ENCODE measurements at regions not wholly inside any gene's neighbourhood (a gene's known extent, or its start where the extent isn't known, plus 50 kb on each side); places are given as distances from the start of the nearest gene placed in this dataset.

DNA sequence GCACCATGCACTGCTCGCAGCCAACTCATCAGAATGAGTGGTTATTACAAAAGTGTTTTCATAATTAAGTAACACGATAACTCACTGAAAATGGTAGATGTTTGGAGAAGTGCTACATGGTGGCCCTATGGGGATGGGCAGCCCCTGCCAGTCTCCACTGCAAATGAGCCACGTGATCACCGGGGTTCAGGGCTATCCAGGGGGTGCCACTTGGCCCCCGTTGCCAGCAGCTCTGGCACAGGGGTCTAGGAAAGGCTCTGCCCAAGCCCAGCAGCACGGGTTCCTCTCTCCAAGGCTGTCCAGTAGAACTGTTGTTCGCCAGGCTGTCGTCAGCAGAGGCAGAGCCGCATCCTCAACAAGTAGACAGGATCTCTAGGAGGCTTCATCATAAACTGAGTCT is 382.1 kb upstream of the B3GAT1 start:
- no peak for DNase-seq (ENCODE audit: low spot score)

DNA sequence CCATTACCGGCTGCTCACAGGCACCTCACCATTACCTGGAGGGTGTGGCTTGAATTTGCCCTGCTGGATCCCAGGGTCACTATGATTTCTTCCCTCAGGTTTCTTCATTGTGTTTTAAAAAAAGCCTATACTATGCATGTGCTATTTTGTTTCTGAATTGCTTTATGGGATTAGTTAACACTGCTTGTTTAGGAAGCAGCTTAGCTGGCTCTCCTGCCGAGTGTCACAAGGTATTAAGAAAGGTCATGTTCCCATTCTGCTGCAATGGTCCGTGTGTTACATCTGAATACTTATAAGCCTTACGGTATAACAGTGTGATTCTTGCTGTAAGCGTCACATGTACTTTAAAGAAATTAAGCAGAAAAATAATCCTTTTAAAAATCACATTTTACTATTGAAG is 380.6 kb upstream of the B3GAT1 start:
- no peak for DNase-seq (ENCODE audit: low spot score)
- intact Hi-C loops (cut with DNase I), result no loop called here

More for the DNA sequence above, 382.1 kb upstream of the B3GAT1 start:
- intact Hi-C loops (cut with DNase I), result no loop called here

DNA sequence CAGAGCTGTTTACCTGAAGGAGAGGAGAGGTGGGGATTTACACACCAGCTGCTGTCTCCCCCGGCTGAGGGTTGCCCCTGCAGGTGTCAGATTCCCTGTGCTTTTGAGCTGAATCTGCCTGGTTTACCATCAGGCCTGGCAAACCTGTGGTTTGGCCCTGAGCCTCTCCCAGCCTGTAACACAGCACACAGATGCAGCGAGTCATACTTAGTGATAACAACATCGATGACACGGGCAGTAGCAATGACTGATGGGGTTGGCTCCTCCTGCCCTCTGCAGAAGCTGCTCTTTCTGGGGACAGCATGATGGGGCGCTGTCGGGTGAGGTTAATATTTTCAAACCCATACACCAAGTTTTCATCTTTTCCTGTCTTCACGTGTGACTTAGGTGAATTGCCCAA is 380.0 kb upstream of the B3GAT1 start:
- intact Hi-C loops (cut with DNase I), result no loop called here
- DNase-seq (ENCODE audit: low spot score), result no peak

DNA sequence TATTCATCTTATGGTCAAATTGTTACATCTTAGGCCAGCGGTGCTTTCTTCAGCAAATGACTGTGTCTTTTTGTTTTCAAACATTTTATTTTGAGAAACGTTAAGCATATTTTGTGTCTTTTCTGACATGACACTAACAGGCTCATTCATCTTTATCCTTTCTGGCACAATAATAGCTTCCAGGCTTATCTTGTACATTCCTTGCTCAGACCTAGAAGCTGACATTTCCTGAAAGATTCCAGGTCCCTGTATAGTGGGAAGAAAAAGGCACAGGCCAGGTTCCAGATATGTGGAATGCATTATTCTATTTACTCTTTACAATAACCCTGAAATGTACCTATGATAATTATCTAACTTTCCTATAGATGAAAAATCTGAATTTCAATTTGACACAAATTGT is 379.1 kb upstream of the B3GAT1 start:
- intact Hi-C loops (cut with DNase I), result no loop called here
- DNase-seq (ENCODE audit: low spot score), result no peak

DNA sequence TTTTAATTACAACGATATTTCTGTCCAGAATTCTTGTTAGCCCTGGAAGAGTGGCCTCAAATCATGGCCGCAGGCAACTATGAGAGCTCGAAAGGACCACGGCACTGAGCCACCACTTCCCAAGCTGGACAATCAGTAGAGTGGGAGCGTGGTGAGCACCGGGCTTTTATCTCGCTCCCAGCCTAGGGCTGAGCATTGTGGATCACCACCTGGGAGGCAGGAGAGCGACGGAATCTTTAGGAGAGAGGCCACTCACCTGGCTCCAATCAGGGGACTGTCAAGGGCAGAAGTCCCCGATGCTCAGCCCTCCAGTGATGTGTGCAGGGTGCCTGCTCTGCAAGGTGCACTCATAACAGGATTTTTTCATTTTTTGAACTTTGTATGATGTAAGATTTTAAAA is 377.1 kb upstream of the B3GAT1 start:
- intact Hi-C loops (cut with DNase I), result no loop called here
- no peak for DNase-seq (ENCODE audit: low spot score)

DNA sequence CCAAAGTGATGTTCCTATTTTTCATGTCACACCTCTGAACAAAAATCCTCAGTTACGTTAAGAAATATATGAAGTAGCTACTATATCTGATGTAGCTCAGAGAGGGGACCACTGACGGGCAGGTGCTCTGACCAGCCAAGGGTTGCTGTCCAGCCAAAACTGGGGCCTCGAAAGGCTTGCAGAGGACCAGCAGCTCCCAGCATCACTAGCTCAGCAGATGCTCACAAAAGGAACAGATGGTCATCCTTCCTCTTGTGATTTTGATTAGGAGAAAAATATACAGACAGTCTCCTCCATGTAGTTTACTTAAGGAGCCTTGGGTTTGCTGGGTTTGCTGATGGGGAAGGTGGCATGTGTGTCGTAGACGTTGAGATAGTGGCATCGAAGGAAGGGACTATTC is 374.6 kb upstream of the B3GAT1 start:
- intact Hi-C loops (cut with DNase I), result no loop called here
- DNase-seq (ENCODE audit: low spot score), result no peak

DNA sequence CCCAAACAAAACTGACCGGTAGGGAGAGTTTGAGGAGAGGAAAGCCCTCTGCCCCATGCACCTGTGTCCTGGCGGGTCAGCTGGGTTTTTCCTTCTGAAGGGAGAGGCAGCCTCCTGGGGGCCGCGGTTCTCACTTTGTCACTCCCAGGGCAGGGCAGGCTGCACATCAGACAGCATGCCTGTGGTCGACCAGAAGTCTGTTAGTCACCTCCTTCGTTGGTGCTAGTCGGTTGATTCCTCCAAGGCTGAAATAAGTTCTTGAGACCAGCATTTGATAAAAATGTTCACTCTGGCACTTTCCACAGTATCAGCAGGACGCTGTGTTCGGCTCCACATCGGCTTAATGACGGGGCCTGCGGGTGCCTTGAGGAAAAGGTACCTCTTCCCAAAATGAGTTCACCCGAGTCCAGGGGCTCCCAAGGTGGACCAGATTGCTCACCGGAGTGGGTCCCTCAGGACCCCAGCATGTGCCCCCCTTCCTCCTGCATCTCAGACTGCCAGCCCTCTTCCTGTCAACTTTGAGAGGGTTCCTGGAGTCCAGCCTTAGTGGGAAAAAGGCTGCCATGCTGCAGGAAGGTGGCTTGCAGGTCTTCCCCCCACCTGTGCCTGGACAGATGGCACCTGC is 373.7 kb upstream of the B3GAT1 start:
- intact Hi-C loops (cut with DNase I), result no loop called here
- no peak for DNase-seq (ENCODE audit: low spot score)

DNA sequence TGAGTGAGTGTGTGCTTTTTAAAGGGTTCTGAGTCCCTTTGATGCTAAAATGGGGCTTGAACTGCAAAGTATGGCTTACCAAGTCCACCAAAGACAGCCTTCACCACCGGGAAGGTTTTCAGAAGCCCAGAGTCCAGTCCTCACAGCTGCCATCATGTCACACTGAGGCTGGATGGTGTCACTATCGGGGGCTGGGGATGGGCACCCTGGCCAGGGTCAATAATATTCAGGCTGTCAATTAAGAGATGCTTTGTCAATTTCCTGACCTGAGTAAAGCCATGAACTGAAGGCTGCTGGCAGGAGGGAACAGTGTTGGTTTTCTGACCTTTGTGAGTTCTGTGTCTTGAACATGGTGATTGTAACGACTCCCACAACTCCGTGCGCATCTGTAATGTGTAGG is 373.0 kb upstream of the B3GAT1 start:
- DNase-seq (ENCODE audit: low spot score), result no peak
- intact Hi-C loops (cut with DNase I), result no loop called here

DNA sequence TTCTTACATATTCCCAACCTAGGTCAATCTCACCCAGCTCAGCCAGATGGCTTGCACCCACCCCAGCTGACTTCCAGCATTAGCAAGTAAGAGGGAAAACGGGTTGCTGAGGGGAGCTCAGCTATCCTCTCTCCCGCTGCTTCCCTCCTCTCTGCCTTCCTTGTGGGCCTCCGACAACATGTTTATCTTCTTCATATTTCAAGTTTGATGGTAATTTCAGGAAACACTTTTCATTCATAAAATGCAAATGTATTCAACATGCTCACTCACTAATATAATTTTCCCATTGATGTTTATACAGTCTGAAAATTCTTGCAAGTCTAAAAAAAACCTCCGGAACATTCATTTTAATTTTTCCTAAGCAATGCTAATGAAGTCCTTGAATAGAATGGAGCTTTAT is 372.5 kb upstream of the B3GAT1 start:
- intact Hi-C loops (cut with DNase I), result no loop called here

DNA sequence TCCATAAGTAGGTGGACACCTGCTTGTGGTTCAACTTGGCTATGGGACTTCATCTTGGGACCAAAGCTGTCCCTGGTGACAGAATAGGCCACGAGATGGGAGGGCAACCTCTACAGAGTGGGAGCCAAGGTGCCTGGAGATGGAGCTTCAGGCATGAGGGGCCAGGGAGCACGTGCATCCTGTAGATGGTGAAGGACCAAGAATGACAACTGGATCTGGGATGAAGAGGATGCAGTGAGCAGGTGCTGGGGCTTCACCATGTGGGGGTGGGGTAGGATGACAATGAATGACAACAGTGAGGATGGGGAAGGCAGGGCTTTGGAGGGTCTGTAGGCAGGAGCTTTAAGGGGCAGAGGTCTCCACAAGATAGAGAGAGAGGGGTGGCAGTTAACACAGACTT is 372.0 kb upstream of the B3GAT1 start:
- intact Hi-C loops (cut with DNase I), result no loop called here

More for the DNA sequence above, 372.5 kb upstream of the B3GAT1 start:
- DNase-seq (ENCODE audit: low spot score), result no peak

DNA sequence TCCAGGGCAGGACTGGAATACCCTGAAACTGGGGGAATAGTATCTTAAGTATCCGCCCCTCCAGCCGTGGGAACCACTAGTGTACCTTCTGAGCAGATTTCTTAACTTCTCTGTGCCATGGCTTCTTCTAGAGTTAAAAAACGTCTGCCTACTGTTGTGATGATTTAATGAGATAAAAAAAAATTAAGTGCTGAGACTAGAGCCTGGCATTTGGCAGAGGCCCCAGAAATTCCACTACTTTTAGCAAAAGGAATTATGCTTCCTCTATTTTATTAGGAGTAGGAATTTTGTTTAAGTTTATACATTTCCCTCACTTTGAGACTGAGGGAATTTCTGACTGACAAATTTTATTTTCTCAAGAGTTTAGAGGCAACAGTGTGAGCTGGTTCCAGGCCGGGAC is 371.2 kb upstream of the B3GAT1 start:
- DNase-seq (ENCODE audit: low spot score), result no peak
- intact Hi-C loops (cut with DNase I), result no loop called here

More for the DNA sequence above, 372.0 kb upstream of the B3GAT1 start:
- DNase-seq (ENCODE audit: low spot score), result no peak

DNA sequence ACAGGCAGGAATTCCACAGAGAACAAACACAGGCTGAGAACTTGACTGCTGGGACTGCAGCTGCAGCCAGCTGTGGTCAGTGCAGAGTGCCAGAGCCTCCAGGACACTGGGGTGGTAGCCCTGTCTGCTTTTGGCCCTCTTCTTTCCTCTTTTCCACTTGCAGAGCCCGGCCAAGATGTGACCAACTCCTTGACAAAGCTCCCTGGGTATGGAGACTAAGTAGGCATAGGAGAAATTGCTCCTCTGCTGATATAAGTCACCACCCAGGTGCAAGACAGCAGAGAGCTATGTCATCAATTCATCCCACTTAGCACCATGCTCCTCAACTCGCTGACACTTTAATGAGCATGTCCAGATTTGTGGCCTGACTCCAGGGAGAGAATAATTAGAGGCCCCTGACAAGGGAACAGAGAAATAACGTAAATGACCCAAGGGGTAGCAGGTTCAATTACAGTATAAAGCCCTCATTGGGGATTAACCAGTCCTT is 369.4 kb upstream of the B3GAT1 start:
- intact Hi-C loops (cut with DNase I), result no loop called here
- DNase-seq (ENCODE audit: low spot score), result no peak

DNA sequence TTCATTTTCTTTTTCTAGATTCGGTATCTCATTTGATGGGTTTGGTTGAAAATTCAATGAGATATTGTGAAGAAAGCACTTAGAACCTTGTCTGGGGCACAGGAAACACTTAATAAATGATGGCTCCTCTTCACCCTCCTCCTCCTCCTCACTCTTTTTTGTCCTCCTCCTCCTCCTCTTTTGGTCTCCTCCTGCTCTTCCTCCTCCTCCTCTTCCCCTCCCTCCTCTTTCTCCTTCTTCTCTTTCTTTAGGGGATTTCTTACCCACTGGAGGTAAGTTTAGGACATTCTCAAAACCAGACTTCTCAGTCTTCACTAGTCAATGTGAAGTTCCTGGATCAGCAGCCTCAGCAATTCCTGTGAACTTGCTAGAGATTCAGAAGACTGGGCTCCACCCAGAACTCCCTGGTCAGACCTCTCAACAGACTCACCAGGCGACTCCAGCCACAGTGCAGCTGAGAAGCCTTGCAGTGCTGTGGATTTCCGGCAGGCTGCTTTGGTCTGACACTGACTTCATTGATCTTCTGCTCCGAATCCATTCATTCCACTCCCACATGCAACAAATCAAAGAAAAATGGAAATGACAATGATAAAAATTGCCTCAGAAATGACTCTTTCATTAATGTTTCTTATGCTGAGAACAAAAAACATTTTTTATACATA is 368.6 kb upstream of the B3GAT1 start:
- no peak for DNase-seq (ENCODE audit: low spot score)
- intact Hi-C loops (cut with DNase I), result no loop called here

DNA sequence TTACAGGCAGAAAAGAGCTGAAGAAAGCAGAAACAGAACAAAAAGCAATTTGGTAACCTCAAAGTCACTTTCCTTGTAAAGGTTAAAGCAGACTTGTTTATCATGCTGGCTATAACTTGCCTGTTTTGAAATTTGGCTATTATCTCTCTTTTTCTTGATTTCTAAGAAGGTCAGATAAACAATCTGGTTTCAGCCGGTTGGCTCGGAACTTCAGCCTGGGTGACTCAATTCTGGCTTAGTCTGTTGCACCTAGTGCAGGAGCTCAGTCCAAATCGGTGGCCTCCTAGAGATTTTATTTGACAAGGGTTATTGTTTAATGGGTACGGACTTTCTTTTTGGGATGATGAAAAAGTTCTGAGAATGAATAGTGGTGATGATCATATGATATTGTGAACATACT is 367.1 kb upstream of the B3GAT1 start:
- intact Hi-C loops (cut with DNase I), result no loop called here
- DNase-seq (ENCODE audit: low spot score), result no peak

DNA sequence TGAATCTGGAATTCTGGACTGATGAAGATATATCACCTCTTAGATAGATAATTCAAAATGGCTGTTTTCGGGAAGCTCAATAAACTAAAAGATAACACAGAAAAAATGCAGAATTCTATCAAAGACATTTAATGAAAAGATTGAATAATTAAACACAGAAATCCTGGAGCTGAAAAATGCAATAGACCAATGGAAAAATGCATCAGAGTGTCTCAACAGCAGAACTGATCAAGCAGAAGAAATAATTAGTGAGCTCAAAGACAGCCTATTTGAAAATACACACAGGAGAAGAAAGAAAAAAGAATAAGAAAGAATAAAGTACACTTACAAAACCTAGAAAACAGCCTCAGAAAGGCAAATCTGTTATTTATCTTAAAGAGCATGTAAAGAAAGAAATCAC is 356.4 kb upstream of the B3GAT1 start:
- intact Hi-C loops (cut with DNase I), result no loop called here
- DNase-seq (ENCODE audit: low spot score), result no peak

DNA sequence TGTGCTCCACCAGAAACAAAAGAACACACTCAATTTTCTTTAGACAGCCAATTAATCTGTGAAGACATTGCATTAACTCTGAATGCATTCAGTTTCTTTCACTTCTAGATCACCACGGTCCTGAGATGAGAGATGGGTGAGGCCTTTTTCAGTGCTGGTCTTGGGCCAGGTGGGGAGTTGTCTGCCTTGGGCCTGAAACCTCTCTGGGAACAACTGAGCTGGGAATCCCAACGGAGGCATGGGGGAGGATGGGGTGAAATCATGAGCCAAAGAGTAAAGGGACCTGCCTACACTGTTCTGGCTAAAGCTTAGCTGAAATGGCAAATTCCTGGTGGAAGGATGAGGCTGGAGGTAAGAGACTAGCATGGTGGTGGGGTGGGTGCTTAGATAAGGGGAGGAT is 353.5 kb upstream of the B3GAT1 start:
- intact Hi-C loops (cut with DNase I), result no loop called here
- no peak for DNase-seq (ENCODE audit: low spot score)

DNA sequence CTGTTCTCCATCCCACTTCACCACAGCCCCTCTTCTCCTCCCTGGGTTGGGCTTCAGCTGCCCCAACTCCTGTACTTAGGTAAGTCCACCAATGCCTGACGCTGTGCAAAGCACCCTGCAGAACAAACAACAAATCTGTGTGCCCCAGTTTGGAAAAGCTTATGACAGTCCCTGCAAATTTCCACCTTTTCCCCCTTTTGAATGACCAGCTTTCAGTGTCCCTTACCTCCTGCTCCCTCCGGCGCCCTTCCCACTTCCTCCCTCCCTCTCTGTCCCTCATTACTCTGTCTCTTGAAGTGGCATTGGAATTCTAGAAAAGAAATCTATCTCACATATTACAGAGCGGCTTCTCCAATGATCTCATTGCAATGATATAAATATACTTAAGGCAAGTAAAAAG is 352.9 kb upstream of the B3GAT1 start:
- intact Hi-C loops (cut with DNase I), result no loop called here

DNA sequence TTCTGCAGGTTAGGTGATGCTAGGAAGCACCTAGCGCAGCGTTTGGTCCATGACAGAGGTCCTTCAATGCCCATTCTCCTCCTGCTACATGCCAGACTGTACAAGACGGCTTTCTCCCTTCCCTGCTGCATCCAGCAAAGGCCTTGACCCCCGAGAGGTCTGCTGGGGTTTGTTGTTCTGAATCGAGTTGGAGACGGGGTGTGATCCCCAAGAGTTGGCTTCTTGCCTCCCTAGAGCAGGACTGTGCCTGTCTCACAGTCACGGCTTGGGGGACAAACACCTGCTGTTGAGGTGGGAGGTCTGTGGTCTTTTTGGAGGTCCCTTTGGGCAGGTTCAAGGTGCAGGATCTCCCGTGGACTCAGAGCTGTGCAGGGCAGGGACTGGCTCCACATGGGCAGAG is 352.3 kb upstream of the B3GAT1 start:
- peak; percentile 57 for DNase-seq (ENCODE audit: low spot score)
- intact Hi-C loops (cut with DNase I), result no loop called here

More for the DNA sequence above, 352.9 kb upstream of the B3GAT1 start:
- no peak for DNase-seq (ENCODE audit: low spot score)

DNA sequence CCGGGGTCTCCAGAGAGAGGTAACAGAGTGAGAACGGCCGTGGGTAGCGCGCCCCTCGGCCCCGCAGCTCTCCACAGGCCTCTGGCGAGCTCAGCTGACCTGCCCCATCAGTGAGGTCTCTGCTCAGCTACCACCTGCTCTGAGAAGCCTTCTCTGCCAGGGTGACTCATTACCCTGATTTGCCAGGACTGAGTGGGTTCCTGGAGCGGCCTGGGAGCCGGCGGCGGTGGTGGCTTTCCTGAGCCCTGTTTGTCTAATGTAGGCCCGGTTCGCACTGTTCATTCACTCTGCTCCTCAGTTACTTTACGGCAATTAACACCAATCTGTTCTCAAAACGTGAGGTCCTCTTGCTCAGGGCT is 351.0 kb upstream of the B3GAT1 start:
- intact Hi-C loops (cut with DNase I), result no loop called here
- peak; percentile 44 for DNase-seq (ENCODE audit: low spot score)

DNA sequence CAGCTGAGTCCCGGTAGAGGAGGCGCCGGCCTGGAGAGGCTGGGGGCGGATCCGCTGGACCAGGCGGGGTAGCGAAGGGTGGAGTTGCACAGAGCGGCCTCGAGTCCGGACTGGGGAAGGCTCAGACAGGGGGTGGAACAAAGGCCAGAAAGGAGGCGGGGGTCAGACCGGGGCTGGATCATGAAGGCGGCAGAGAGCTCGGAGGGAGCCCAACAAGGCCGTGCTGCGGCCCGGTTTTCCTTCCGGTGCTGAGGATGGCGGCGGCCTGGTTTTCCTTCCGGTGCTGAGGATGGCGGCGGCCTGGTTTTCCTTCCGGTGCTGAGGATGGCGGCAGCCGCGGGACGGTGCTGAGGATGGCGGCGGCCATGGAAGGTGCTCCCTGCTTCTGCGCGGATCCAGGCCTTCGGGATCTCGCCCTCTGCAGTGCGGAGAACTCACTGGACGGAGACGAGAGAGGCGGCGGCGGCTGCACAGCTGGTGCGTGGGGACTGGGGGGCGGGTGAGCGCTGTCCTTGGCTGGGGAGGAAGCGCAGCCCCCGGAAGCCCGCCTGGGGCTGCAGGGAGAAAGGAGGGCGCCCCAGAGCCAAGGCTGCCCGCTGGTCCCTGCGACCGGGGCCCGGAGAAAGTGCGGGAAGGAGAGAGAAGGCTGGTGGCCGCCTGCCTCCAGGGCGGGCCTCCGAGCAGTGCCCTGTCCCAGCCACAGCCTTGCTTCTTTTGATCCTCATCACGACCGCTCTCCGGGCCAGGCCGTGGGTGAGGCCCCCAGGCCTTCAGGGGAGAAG is 350.4 kb upstream of the B3GAT1 start:
- intact Hi-C loops (cut with DNase I), result no loop called here
- DNase-seq (ENCODE audit: low spot score), result peak; percentile 67

DNA sequence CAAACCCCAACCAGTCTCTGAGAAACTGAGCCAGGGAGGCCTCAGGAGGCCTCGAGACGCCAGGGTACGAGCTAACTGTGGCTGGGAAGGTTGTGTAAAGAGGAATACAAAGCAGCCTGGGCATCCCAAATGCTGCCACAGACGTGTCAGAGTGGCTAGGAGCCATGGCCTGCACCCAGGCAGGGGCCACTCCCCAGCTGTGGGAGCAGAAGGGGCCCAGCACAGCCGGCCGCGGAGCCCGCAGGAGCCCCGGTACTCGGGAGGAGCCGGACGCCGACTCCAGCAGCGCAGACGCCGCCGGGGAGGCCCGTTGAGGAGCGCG is 349.8 kb upstream of the B3GAT1 start:
- no peak for DNase-seq (ENCODE audit: low spot score)
- intact Hi-C loops (cut with DNase I), result no loop called here

All from cardiac septum (tissue), 1 donor.